K562 (cell line): ENCODE measurements at regions not wholly inside any gene's neighbourhood (a gene's known extent, or its start where the extent isn't known, plus 50 kb on each side); places are given as distances from the start of the nearest gene placed in this dataset.

Experiments
- ATAC-seq: fragments of 200-7000 bp; cut with Tn5 transposase; 3 replicates; pipeline ENCODE4 v1.9.1; 2020; ENCODE audit warnings: moderate library complexity
- BruUV-seq: library from RNA; stranded (reverse); fragments of 400-500 nt; replicated peaks from 2 replicates; lab custom pipeline; 2021; lab: Mats Ljungman, UMichigan
- CTCF ChIA-PET: fragments of 300-600 bp; formaldehyde crosslinking; extraction: SDS; loops from one replicate; lab custom pipeline; 2021; ENCODE audit warnings: low intra/inter-chr PET ratio; lab: Yijun Ruan, JAX
- POLR2A ChIA-PET: fragments of 300-600, 350-650 bp; sonication (Branson Sonifier 250); formaldehyde crosslinking; extraction: SDS; loops from one replicate; lab custom pipeline; 2021; ENCODE audit warnings: antibody characterized with exemption, inconsistent platforms; lab: Yijun Ruan, JAX
- DNase-seq, 4 experiments: peaks; one replicate each; pipeline versions ENCODE4 v3.0.0 to v3.0.0-alpha.2; 2011 to 2018; ENCODE audit warnings: low spot score in 3 of 4, mixed read lengths in 3 of 4; ENCODE audit errors: extremely low read depth in 1 of 4
- FAIRE-seq: peaks from 2 replicates; lab custom pipeline; 2011; peaks lifted over from hg19 to GRCh38; lab: Jason Lieb, UNC
- H2AFZ ChIP-seq: 2 replicates; pipeline ENCODE4 v1.6.0; 2011; ENCODE audit warnings: low read depth, low read length, control low read depth, inconsistent platforms
- H3K27ac ChIP-seq: fragments of 200-600 bp; 3 replicates; pipeline ENCODE4 v1.8.0; 2011; ENCODE audit warnings: low read depth, mild to moderate bottlenecking, control low read depth, inconsistent platforms, low read length, moderate library complexity, mixed read lengths; ENCODE audit errors: extremely low read depth
- H3K27me3 ChIP-seq, 2 experiments: fragments of 300-600 bp in 1 of 2; 2 replicates in 1 of 2; 3 replicates in 1 of 2; pipeline versions ENCODE4 v1.6.0 to v1.8.0; 2011; ENCODE audit warnings: inconsistent platforms in 2 of 2, low read length in 2 of 2, mild to moderate bottlenecking in 1 of 2, mixed read lengths in 1 of 2, moderate library complexity in 1 of 2; ENCODE audit not compliant: control insufficient read depth in 2 of 2, insufficient read depth in 2 of 2
- H3K36me3 ChIP-seq: fragments of 300-600 bp; 3 replicates; pipeline ENCODE4 v1.8.0; 2011; ENCODE audit warnings: mild to moderate bottlenecking, low read length, inconsistent platforms; ENCODE audit not compliant: control insufficient read depth, insufficient read depth
- H3K4me1 ChIP-seq, 2 experiments: fragments of 200-600 bp in 1 of 2; replicated peaks in 1 of 2; 2 replicates in 1 of 2; 3 replicates in 1 of 2; pipeline versions ENCODE4 v1.5.1 to v1.8.0; 2011; ENCODE audit warnings: inconsistent platforms in 2 of 2, low read length in 2 of 2, mild to moderate bottlenecking in 1 of 2, mixed read lengths in 1 of 2, moderate library complexity in 1 of 2; ENCODE audit not compliant: control insufficient read depth in 2 of 2, insufficient read depth in 2 of 2
- H3K4me2 ChIP-seq: 2 replicates; pipeline ENCODE4 v1.6.1; 2011; ENCODE audit warnings: low read length, control low read depth, inconsistent platforms, mixed read lengths; ENCODE audit not compliant: insufficient read depth
- H3K4me3 ChIP-seq: fragments of 200-600 bp; sonication (generic), shearing (Covaris generic); 2 replicates; pipeline ENCODE4 v1.5.1; 2016; ENCODE audit warnings: control low read depth, inconsistent platforms
- H3K79me2 ChIP-seq: fragments of 200-600 bp; 3 replicates; pipeline ENCODE4 v1.8.0; 2011; ENCODE audit warnings: low read length, inconsistent platforms; ENCODE audit not compliant: control insufficient read depth, insufficient read depth
- H3K9ac ChIP-seq, 2 experiments: 2 replicates each; pipeline versions ENCODE4 v1.6.0 to v1.6.1; 2011; ENCODE audit warnings: low read depth in 2 of 2, low read length in 2 of 2, control low read depth in 1 of 2, inconsistent platforms in 1 of 2, mild to moderate bottlenecking in 1 of 2, mixed read lengths in 1 of 2; ENCODE audit not compliant: insufficient read depth in 1 of 2
- H3K9me1 ChIP-seq: one replicate; pipeline ENCODE4 v1.6.0; 2011; ENCODE audit warnings: inconsistent platforms, mild to moderate bottlenecking, low read length, moderate library complexity; ENCODE audit not compliant: control insufficient read depth, insufficient read depth
- H3K9me3 ChIP-seq: replicated peaks from 2 replicates; pipeline ENCODE4 v1.5.1; 2011; ENCODE audit warnings: low read depth, low read length, inconsistent platforms; ENCODE audit not compliant: control insufficient read depth, insufficient read depth
- H4K20me1 ChIP-seq: replicated peaks from 2 replicates; pipeline ENCODE4 v1.6.1; 2011; ENCODE audit warnings: low read length, inconsistent platforms, mixed read lengths; ENCODE audit not compliant: control insufficient read depth, insufficient read depth
- ARID2 ChIP-seq: fragments of 450-650 bp; IDR thresholded peaks from 2 replicates; pipeline ENCODE4 v1.6.1; 2017; ENCODE audit warnings: antibody characterized with exemption, mild to moderate bottlenecking
- DIDO1 ChIP-seq: fragments of 450-650 bp; IDR thresholded peaks from 2 replicates; pipeline ENCODE4 v1.6.1; 2016; ENCODE audit warnings: low read depth, missing biosample characterization, missing genetic modification characterization
- E2F3 ChIP-seq: fragments of 250-450 bp; sonication (Bioruptor Pico); IDR thresholded peaks from 2 replicates; pipeline ENCODE4 v1.4.0; 2020; ENCODE audit warnings: mild to moderate bottlenecking
- FIP1L1 ChIP-seq: fragments of 200-400 bp; formaldehyde crosslinking; IDR thresholded peaks from 2 replicates; pipeline ENCODE4 v1.6.1; 2018; ENCODE audit warnings: mild to moderate bottlenecking, low read depth, low read length; ENCODE audit not compliant: poor library complexity, severe bottlenecking
- STAT5B ChIP-seq: fragments of 250-450 bp; sonication (Bioruptor Pico); IDR thresholded peaks from 2 replicates; pipeline ENCODE4 v1.8.0; 2021; ENCODE audit warnings: mild to moderate bottlenecking, inconsistent platforms
- TAL1 ChIP-seq: fragments of 450-650 bp; IDR thresholded peaks from 2 replicates; pipeline ENCODE4 v1.6.1; 2016; ENCODE audit warnings: mild to moderate bottlenecking
- TBL1XR1 ChIP-seq, 2 experiments: IDR thresholded peaks; 2 replicates each; pipeline ENCODE4 v1.6.1; 2012; ENCODE audit warnings: improper control_type of control experiment in 2 of 2, low read length in 2 of 2, mild to moderate bottlenecking in 1 of 2
- TEAD2 ChIP-seq: fragments of 450-650 bp; IDR thresholded peaks from 2 replicates; pipeline ENCODE4 v1.6.1; 2016; ENCODE audit warnings: missing genetic modification characterization, control low read depth, missing compliant biosample characterization
- TSC22D4 ChIP-seq: fragments of 450-650 bp; IDR thresholded peaks from 2 replicates; pipeline ENCODE4 v1.6.1; 2016; ENCODE audit warnings: missing genetic modification characterization, missing biosample characterization, control low read depth
- ZBTB8A ChIP-seq: fragments of 450-650 bp; IDR thresholded peaks from 2 replicates; pipeline ENCODE4 v1.6.1; 2018; ENCODE audit warnings: mild to moderate bottlenecking, moderate library complexity; ENCODE audit not compliant: partially characterized antibody
- ZNF224 ChIP-seq: sonication (generic); formaldehyde crosslinking; IDR thresholded peaks from 2 replicates; pipeline ENCODE4 v1.8.0; 2022; ENCODE audit warnings: mild to moderate bottlenecking, missing genetic modification reagents
- ZNF408 ChIP-seq: fragments of 250-450 bp; sonication (Bioruptor Pico); IDR thresholded peaks from 2 replicates; pipeline ENCODE4 v1.4.0; 2020; ENCODE audit warnings: low read depth, mild to moderate bottlenecking, moderate library complexity
- WGBS: fragments of 100-300 bp; shearing (Covaris generic); methylation state at CpG from one replicate; pipeline ENCODE4 v1.1.6; 2016; ENCODE audit warnings: low coverage, mixed read lengths; ENCODE audit not compliant: insufficient coverage; ENCODE audit errors: missing lambda C conversion rate; 5-methylcytosine and 5-hydroxymethylcytosine counted together
- in situ Hi-C: fragments of 300-500 bp; cut with MboI; formaldehyde crosslinking; loops from 4 replicates; pipeline ENCODE4 v1.15.0; 2018; ENCODE audit warnings: inconsistent platforms, mixed read lengths
- intact Hi-C: fragments of 100-400 bp; cut with micrococcal nuclease; formaldehyde crosslinking; loops from 2 replicates; pipeline ENCODE4 v1.14.2; 2022
- TF ChIP-seq, protein P1 (sequence below): fragments of 450-650 bp; IDR thresholded peaks from 2 replicates; pipeline ENCODE4 v1.7.1; 2018; ENCODE audit warnings: mild to moderate bottlenecking, low read depth; ENCODE audit not compliant: partially characterized antibody
- TF ChIP-seq, protein P2 (sequence below), 2 experiments: fragments of 450-650 bp in 1 of 2; sonication (generic) in 1 of 2; formaldehyde crosslinking in 1 of 2; IDR thresholded peaks in 1 of 2; conservative IDR thresholded peaks in 1 of 2; 2 replicates each; pipeline versions ENCODE4 v1.6.1 to v1.8.1; 2016 to 2023; ENCODE audit warnings: mild to moderate bottlenecking in 2 of 2, moderate library complexity in 2 of 2, inconsistent platforms in 1 of 2, missing genetic modification reagents in 1 of 2
- TF ChIP-seq, protein P3 (sequence below): IDR thresholded peaks from 3 replicates; pipeline ENCODE4 v1.6.1; 2011; ENCODE audit warnings: borderline replicate concordance, mild to moderate bottlenecking; ENCODE audit not compliant: insufficient read length, insufficient read depth
- TF ChIP-seq, protein P4 (sequence below): sonication (generic); formaldehyde crosslinking; IDR thresholded peaks from 2 replicates; pipeline ENCODE4 v1.8.0; 2022; ENCODE audit warnings: missing genetic modification reagents, mild to moderate bottlenecking, borderline replicate concordance

DNA sequence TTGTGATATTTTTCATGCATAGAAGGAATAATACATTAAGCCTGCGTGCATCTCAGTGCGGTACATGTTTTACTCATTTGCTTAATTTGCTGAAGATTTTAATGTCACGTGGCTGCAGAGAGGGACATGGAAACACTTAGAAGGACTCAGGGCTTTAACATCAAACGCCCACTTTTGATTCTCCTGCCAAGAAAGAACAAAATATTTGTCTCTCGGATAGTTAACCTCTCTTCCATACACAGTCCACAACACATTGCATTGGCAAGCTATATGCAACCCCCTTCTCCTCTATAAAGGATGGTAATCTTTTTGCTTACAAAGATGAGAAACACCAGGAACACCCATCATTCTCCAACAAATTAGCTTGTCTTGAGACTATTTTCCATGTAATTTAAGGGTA lies 148.0 kb upstream of the NRP1 start:
- Histone ChIP-seq H4K20me1 (no peaks in the 10 kb centered on the region), H3K27ac (no peak overlapping the region), H3K4me1 (no peaks in the 10 kb centered on the region), H3K79me2 (no peaks in the 10 kb centered on the region), H3K9me1 (no peaks in the 10 kb centered on the region), H3K4me2 (no peak overlapping the region), H3K9me3 (no peaks in the 10 kb centered on the region), H3K4me3 (no peak overlapping the region), H3K9ac (no peak overlapping the region), H3K27me3 (no peaks in the 10 kb centered on the region), H3K36me3 (no peaks in the 10 kb centered on the region), H2AFZ (no peak overlapping the region)
- TF ChIP-seq DIDO1: no peak
- TF ChIP-seq TEAD2 (tag): no peak
- no peak for TF ChIP-seq STAT5B
- TF ChIP-seq, protein P1, sequence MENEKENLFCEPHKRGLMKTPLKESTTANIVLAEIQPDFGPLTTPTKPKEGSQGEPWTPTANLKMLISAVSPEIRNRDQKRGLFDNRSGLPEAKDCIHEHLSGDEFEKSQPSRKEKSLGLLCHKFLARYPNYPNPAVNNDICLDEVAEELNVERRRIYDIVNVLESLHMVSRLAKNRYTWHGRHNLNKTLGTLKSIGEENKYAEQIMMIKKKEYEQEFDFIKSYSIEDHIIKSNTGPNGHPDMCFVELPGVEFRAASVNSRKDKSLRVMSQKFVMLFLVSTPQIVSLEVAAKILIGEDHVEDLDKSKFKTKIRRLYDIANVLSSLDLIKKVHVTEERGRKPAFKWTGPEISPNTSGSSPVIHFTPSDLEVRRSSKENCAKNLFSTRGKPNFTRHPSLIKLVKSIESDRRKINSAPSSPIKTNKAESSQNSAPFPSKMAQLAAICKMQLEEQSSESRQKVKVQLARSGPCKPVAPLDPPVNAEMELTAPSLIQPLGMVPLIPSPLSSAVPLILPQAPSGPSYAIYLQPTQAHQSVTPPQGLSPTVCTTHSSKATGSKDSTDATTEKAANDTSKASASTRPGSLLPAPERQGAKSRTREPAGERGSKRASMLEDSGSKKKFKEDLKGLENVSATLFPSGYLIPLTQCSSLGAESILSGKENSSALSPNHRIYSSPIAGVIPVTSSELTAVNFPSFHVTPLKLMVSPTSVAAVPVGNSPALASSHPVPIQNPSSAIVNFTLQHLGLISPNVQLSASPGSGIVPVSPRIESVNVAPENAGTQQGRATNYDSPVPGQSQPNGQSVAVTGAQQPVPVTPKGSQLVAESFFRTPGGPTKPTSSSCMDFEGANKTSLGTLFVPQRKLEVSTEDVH: no peak
- TF ChIP-seq FIP1L1: no peak
- TF ChIP-seq, protein P2, sequence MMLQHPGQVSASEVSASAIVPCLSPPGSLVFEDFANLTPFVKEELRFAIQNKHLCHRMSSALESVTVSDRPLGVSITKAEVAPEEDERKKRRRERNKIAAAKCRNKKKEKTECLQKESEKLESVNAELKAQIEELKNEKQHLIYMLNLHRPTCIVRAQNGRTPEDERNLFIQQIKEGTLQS (IDR thresholded peaks at IDR 0.05): no peak
- TF ChIP-seq, protein P2 (CRISPR knock-in tag; conservative IDR thresholded peaks at IDR 0.05): no peak
- no peak for TF ChIP-seq ZNF408 (CRISPR knock-in tag)
- TF ChIP-seq ARID2: no peak
- TF ChIP-seq, protein P3, sequence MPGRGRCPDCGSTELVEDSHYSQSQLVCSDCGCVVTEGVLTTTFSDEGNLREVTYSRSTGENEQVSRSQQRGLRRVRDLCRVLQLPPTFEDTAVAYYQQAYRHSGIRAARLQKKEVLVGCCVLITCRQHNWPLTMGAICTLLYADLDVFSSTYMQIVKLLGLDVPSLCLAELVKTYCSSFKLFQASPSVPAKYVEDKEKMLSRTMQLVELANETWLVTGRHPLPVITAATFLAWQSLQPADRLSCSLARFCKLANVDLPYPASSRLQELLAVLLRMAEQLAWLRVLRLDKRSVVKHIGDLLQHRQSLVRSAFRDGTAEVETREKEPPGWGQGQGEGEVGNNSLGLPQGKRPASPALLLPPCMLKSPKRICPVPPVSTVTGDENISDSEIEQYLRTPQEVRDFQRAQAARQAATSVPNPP: no peak
- no peak for TF ChIP-seq TBL1XR1 (IDR thresholded peaks at IDR 0.05; ENCODE audit: low read length in 2 of 2)
- TF ChIP-seq TAL1: no peak
- no peak for TF ChIP-seq E2F3 (CRISPR knock-in tag)
- no peak for TF ChIP-seq ZNF224 (CRISPR knock-in tag)
- TF ChIP-seq, protein P4, sequence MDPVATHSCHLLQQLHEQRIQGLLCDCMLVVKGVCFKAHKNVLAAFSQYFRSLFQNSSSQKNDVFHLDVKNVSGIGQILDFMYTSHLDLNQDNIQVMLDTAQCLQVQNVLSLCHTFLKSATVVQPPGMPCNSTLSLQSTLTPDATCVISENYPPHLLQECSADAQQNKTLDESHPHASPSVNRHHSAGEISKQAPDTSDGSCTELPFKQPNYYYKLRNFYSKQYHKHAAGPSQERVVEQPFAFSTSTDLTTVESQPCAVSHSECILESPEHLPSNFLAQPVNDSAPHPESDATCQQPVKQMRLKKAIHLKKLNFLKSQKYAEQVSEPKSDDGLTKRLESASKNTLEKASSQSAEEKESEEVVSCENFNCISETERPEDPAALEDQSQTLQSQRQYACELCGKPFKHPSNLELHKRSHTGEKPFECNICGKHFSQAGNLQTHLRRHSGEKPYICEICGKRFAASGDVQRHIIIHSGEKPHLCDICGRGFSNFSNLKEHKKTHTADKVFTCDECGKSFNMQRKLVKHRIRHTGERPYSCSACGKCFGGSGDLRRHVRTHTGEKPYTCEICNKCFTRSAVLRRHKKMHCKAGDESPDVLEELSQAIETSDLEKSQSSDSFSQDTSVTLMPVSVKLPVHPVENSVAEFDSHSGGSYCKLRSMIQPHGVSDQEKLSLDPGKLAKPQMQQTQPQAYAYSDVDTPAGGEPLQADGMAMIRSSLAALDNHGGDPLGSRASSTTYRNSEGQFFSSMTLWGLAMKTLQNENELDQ: no peak
- TF ChIP-seq TSC22D4 (tag): no peak
- TF ChIP-seq ZBTB8A: no peak
- in situ Hi-C loops: no loop called here
- ATAC-seq (no peak), DNase-seq (no peak), FAIRE-seq (no peak)
- CTCF ChIA-PET: no interaction called here
- WGBS: 4% methylated on average over 5 of the region's 5 CpGs
- no TSS peak for BruUV-seq
- POLR2A ChIA-PET: interaction anchor here (0.6 kb wide), 1 partner anchor 724 kb away, joined by 3 read pairs; no protein-coding TSS in a partner anchor
- intact Hi-C loops: no loop called here
